CD4-positive, alpha-beta T cell treated with Interleukin-2 at 100 ng/mL for 4 hours (primary cell): ENCODE measurements at regions not wholly inside any gene's neighbourhood (a gene's known extent, or its start where the extent isn't known, plus 50 kb on each side); places are given as distances from the start of the nearest gene placed in this dataset.

ENCODE experiments used
- DNase-seq: peaks from one replicate; pipeline ENCODE4 v3.0.0-alpha.2; 2020; ENCODE audit warnings: low spot score

DNA sequence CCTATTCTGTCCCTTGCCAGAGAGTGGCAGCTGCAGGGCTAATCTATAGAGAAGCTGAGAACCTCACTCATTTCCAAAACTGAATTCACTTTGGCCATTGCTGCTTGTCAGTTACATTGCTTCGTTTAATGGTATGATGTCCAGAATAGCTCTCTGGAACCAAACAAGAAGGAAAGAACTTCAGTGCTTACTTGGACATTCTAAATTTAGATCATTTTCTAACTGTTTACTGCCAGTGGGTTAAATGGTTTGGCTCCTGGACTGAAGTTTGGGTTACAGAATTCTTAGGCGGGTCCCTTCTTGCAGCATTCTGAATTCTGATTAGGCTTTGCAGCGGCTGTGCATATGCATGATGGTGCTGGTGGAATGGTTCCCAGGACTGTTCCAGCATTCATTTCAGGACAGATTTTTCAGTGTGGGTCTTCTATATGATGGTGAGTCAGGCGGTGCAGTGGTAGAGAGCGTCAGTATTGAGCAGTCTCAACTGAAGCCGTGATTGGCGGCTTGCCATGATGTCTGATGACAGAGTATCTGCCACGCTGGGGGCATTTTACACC lies 148.7 kb downstream of the DYRK2 start:
- no peak for DNase-seq

DNA sequence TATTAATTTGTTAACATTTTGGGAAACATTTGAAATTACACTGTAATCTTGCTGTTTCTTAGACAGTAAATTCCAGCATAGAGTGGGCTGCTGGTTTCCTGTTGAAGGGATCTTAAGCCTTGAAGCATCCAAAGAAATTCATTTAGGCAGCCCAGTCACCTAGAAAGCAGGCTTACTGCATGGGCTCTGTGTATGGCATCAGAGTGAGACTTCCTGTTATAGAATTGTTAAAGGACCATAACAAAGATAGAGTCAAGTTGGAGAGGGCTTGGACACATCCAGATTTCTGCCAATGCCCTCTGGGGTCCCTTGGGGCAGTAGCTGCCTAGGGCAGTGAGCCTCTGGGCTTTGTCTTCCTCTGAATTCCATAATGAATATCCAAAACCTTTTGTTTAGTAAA lies 149.2 kb downstream of the DYRK2 start:
- no peak for DNase-seq

DNA sequence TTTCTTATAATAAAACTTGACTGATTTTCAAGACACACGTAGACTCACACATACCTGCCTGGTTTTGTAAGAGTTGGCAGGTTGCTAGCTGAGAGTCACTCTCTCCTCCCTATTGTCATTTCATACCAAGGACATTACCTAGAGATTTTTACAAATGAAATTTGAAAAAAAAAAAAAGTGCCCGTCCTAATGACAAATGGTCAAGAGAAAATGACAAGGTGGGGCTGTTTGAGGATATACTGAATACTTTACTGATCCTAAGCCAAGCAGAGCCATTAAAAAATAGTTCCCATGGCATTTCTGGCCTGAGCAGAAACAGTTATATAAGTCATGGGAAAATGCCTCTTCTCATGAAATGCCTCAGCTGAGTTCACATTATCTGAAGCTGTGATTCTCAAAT lies 150.2 kb downstream of the DYRK2 start:
- DNase-seq, result no peak

DNA sequence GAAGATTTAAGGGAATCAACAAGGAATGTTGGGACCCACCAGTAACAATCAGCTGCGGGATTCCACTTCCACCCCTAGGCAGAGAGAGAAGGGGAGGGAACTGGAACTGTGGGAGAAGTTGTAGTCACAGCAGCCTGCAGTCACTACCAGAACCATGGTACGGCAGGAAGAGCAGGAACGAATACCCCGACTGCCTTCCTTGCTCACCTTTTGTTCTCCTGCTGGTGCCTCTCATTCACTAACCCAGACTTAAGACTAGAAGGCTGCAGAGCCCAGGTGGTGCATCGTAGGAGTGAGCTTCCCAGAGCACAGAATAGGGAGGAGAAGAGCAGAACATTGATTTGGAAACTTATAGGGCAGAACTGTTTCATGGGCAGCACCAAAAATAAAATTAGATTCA lies 154.2 kb downstream of the DYRK2 start:
- no peak for DNase-seq

DNA sequence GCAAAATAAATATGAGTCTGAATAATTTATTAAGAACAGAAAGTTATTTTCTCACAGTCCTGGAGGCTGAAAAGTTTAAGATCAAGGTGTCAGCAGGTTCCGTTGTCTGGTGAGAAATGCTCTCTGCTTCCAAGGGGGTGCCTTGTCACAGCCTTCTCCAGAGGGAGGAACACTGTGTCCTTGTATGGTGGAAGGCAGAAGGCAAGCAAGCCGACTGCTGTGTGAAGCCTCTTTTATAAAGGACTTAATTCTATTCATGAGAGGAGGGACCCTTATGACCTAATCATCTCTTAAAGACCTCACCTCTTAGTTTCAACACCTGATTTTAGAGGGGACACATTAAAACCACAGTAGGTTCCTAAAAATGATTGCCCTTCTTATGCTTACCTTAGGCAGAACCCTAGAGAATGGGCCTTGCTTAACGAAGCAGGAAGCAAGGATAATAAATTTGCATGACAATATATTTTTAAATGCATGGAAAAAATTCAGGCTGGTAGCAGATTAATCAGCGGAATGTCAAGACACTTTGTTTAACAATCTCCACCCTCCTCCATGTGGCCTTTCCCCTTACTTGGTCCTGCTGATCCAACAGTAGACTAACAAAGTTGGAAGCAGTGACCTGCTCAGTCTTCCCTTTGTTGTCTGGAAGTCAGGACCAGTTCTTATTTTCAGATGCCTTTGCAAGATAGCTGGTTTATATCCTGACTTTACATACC lies 154.9 kb downstream of the DYRK2 start:
- DNase-seq, result no peak

DNA sequence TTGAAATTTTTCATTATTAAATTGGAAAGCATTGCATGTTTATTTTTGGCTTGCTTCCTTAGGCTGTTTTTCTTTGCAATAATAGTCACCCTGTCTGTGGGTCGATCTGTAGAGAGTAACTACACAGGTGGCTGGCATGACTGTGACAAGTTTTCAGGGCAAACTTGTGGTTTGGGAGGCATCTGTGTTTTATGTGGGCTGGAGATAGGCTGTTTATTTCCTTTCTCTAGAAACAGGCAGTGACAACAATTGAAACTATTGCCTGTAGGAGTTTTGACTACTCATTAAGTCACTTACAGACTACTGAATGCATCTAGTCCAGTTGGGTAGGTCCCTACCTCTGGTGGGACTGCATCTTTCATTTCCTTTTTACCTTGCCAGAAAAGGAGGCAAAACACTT lies 155.6 kb downstream of the DYRK2 start:
- peak; percentile 53 for DNase-seq

DNA sequence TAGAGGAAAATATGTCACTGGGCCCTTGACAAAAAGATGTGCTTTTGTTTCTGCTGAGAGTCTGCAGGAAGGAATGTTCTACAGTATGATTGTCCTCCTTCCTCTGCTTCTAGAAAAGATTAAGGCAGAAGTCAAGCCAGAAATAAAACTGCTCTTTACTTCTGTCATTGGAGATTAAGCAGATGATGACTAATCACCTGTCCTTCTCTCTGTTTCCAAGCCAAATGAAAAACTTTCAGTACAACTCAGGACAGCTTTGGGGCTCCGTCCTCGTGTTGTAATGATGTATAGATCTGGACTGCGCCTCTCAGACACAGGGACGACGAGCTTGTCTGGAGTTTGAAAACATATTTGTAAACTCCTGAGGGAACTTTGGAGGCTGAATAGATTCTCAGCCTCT lies 159.3 kb downstream of the DYRK2 start:
- DNase-seq, result no peak

DNA sequence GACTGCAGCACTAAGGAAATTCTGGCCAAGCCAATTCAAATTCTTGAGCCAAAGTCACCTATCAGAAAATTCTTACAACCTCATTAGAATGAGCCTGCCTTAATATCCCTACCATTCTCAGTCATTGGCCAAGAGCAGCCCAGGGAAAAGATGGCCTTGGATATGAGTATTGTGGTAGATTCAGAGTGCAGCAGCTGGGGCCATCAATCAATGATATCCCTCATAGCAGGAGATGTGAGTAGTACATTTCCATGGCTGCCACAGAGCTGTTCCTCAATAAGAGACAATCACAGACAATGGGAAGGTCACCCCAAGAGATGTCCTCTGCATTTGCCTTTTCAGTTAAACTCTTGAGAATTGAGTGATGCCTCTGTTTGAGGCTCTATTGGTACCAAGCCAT lies 161.6 kb downstream of the DYRK2 start:
- no peak for DNase-seq

DNA sequence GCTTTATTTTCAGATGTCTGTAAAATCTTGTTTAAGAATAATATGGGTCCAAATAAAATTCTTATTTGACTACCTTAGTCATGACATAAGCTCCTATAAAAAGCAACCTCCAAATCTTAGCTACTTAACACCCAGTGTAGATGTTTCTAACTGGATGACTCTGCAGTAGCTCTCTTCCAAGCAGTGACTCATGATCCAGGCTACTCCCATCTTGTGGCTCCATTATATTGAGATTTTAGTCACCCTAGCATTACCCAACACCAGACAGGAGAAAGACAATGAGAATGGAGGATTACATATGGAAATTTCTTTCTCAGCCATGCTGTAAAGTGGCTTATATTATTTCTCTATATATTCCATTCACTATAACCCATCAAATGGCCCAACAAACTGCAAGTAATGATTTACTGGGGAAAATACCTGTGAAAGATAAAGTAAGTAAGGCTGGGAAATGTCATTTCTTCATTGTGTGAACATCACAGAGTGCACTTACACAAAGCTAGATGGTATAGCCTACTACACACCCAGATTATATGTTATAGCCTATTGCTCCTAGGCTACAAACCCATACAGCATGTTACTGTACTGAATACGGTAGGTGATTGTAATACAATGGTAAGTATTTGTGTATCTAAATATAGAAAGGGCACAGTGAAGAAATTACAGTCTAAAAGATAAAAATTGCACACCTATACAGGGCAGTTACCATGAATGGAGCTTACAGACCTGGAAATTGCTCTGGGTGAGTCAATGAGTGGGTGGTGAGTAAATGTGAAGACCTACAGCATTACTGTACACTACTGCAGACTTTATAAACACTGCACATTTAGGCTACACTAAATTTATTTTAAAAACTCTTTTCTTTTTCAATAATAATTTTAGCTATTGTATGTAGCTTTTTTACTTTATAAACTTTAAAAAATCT lies 163.2 kb downstream of the DYRK2 start:
- no peak for DNase-seq

DNA sequence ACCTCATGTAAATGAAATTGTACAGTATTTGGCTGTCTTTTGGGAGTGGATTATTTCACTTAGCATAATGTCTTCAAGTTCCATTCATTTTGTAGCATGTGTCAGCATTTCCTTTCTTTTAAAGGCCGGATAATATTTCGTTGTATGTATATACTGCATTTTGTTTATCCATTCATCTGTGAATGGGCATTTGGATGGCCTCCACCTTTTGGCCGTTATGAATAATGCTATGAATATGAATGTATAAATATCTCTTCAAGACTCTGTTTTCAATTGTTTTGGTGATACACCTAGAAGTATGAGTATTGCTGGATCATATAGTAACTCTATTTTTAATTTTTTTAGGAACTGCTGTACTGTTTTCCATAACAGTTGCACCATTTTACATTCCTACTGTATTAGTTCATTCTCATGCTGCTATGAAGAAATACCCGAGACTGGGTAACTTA lies 164.9 kb downstream of the DYRK2 start:
- DNase-seq, result no peak

DNA sequence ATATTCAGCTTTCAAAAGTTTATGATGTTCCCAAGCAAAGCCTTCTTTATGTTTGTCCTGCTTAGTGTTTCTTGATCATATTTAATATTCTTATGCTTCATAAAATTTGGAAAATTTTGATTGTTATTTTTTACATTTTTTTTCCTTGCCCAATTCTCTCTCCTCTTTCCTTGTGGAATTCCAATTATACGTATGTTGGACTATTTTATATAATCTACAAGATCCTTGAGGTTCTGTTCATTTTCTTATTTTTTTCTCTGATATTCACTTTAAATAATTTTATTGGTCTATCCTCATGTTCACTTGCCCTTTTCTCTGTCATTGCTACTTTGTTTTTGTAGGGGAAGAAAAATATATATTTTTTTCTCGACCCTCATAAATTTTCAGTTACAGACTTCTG lies 167.7 kb downstream of the DYRK2 start:
- DNase-seq, result no peak

DNA sequence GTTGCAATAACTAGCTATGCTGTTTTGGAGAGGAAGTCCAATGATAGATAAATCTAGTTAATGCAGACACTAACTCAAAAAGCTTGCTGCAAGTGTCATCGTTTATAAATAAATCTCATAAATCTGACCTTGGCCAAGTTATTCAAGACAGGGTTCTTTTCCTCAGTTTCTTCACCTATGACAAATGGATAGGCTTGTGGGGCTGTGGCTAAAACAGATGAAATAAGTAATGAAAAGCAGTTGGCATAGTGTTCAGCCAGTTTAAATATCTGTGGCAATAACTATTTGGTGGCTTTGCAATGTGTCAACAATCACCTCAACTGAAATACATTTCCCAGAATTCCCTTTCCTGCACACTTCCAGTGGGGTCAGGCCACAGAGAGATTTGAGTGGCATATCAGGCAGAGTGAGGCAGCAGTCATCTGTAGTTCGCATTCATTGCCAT lies 169.9 kb downstream of the DYRK2 start:
- DNase-seq, result no peak

DNA sequence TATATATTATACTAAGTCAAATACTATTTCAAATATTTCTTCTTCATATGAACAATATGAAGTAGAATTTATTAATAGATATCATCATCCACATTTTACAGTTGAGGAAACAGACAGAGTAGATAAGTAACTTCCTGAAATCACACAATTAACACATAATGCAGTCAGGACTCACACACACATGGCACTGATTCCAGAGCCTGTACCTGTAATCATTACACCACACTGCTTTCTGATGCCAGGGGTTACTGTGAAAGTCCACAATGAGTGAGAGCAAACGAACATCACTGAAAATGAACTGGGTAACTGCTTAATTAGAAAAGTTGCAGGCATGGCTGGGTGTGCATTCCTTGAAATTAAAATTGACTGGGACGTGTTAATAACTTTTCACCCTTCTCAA lies 169.3 kb upstream of the IFNG-AS1 start:
- DNase-seq, result no peak

DNA sequence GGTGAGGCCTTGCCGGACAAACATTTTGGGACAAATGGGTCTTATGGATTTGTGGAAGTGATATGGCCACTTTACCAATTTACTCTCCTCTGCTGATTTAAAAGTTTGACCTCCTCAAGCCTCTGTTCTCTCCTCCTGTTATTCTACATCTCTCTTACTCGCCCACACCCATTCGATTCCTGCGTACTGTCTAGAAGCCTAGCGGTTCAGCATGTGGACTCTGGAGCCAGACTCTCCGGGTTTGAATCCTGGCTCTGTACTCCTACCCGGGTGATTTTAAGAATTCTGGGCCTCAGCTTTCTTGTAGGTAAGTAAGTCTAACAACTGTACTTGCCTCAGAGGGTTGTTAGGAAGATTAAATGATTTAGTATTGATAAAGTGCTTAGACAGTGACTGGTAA lies 168.6 kb upstream of the IFNG-AS1 start:
- no peak for DNase-seq

DNA sequence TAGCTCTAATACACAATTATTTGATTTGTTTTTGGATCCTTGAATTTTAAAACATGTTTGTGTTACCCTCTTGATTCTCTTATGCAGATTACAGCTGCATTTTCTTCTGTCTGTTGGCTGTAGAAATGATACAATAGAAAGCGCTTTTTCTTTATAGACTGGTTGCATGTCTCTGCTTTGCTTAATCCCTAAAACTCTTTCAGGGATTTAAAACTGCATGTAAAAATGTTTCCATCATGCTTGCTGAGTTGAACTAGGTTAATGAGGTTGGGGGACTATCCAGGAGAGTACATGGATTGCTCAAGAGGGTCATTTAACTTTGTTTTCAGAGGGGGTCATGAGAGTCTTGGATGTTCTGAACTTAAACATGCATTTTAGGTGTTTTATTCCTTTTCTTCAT lies 166.4 kb upstream of the IFNG-AS1 start:
- DNase-seq, result no peak

DNA sequence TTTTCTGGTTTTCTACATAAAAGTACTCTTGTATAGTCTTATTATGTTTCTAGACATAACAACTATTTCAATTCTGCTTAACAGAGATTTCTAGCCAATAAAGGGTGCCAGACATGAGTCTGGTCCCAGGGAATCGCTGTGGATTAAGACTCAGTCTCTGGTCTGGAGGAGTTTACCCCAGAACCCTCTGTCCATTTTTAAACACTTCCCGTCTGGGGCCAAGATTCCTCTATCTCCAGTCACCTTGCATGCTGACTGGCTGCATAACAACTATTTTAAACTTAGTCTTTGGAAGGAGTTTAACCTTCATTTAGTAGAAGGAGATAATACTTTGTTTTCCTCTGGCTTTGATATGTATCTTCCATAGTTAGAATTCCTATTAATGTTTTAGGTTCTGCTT lies 163.1 kb upstream of the IFNG-AS1 start:
- DNase-seq, result no peak

DNA sequence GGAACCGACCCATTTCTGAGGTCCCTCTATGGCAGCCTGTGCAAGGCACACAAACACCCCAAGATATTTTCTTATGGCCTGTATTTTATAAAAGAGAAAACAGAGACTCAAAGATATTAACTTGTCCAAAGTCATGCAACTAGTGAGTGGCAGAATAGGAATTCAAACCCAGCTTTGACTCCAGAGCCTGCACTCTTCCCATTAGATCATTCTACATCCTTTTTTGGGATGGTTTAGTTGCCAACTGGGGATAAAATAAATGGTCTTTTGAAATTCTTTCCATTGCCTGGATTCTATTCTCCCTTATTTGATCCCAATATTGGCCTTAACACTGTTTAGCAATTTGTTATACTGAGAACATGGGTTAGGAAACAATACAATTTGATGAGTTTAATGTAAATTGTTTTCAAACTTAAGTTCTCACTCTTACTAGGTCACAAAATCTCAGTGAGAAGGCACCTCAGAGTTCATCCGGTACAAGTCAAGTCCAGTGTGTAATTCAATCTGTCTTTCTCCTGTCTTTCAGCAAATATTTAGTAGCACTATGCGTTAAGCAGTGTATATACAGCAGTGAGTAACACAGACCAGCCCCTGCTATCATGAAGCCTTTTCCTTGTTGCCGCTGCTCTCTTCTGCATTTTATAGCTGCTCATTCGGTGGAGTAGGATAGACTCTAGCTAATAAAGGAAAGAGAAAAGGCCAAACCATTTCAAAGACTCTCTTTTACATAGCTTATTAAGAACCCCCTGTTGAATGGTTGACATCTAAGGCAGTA lies 162.1 kb upstream of the IFNG-AS1 start:
- no peak for DNase-seq

DNA sequence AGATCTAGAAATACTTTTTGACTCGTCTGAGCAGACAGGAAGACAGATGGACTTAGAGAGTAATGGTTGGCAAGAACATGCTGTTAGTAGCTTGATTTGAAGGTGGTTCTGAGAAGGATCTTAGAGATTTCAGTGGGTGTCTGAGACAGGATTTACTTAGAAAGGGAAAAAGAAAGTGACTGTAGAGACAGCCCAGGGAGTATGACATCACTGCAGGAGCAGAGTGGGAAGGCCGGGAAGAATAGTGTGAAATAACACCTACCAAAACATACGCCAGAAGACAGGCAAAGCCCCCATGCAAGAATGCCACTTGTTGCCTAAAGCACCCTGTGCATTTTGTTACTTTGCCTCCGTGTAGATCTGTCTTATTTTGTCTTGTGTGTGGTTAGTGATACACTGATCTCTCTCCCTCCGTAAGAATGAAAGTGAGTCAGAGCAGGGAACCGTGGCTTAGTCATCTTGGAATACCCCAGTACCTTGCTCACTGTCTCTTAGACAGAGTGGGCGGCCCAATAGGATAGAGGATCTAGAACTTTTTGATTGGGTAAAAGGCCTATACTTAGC lies 161.3 kb upstream of the IFNG-AS1 start:
- DNase-seq, result peak; percentile 63

DNA sequence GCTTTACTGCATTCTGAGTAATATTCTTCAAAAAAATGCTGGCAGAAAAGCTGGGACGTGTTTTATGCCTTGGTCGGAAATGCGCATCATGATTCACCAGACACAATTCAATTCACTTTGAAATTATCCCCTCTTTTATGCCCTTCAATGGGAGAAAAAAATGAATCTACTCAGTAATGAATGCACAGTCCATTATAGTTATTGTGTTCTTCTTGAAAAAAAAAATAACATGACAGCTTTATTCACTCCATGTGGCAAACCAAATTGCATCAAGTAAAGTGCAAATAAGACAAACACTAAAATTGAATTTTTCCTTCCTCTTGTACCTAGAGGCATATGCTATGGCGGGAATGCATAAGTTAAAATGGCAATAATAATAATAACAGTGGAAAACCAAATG lies 159.4 kb upstream of the IFNG-AS1 start:
- DNase-seq, result no peak

DNA sequence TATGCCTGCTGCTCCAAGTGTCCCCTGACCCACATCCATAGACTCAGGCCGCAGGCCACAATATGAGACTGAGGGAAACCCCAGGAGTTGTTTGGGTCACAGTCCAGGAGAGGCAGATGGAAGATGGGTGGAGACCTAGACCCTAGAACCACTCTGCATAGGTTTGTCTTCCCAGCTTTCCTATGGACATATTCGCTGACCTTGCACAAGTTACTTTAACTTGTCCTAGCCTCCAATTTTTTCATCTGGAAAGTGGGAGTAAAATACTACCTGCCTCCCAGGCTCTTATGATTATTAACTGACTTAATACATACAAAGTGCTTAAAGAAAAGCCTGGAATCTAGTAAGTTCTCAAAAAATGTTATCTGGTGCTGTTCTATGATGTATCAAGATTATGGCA lies 157.1 kb upstream of the IFNG-AS1 start:
- DNase-seq, result no peak

DNA sequence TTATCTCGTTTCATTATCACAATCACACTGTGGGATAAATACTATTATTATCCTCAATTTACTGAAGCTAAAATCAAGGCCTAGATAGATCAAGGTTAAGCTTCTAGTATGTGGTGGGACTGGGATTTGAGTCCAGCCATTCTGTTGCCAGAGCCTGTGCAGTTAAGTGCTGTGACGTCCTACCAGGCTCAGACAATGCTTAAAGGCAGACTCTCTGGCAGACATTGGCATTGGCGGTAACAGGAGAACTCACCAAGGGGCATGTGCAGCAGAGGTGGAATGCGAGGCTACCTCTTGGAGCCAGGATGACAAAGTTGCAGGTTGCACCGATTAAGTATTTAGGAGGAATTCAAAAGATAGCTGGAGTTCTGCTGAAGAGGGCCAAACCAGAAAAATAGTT lies 155.6 kb upstream of the IFNG-AS1 start:
- DNase-seq, result no peak

DNA sequence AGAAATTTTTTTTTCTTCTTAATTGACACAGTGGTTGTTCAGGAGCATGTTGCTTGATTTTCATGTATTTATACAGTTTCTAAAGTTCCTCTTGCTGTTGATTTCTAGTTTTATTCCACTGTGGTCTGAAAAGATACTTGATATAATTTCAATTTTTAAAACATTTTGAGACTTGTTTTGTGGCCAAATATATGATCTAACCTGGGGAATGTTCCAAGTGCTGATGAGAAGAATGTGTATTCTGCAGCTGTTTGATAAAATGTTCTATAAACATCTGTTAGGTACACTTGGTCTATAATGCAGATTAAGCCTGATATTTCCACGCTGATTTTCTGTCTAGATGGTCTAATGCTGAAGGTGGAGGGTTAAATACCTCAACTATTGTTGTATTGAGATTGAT lies 151.4 kb upstream of the IFNG-AS1 start:
- DNase-seq, result no peak
